Activated CD8-positive, alpha-beta T cell treated with anti-CD3 and anti-CD28 coated beads for 36 hours (primary cell): ENCODE measurements at regions not wholly inside any gene's neighbourhood (a gene's known extent, or its start where the extent isn't known, plus 50 kb on each side); places are given as distances from the start of the nearest gene placed in this dataset.

Experiments used
- ATAC-seq: fragments of 200-7000 bp; cut with Tn5 transposase; one replicate; pipeline ENCODE4 v1.10.0; 2021; ENCODE audit warnings: mild to moderate bottlenecking, moderate library complexity
- CTCF ChIA-PET: fragments of 350-600 bp; sonication (Branson Sonifier 250); formaldehyde crosslinking; loops from one replicate; lab custom pipeline; 2021; ENCODE audit warnings: antibody characterized with exemption; lab: Charles Lee
- POLR2A ChIA-PET: fragments of 350-600 bp; sonication (Branson Sonifier 250); formaldehyde crosslinking; loops from one replicate; lab custom pipeline; 2021; ENCODE audit warnings: antibody characterized with exemption; lab: Charles Lee
- DNase-seq: peaks from one replicate; pipeline ENCODE4 v3.0.0-alpha.2; 2020
- H3K27ac Mint-ChIP-seq: one replicate; pipeline ENCODE4 v1.8.0; 2021; ENCODE audit warnings: mild to moderate bottlenecking, mixed read lengths
- H3K27me3 Mint-ChIP-seq: one replicate; pipeline ENCODE4 v1.8.0; 2021; ENCODE audit warnings: mixed read lengths
- H3K36me3 Mint-ChIP-seq: one replicate; pipeline ENCODE4 v1.8.0; 2021; ENCODE audit warnings: low read depth, mixed read lengths
- H3K4me1 Mint-ChIP-seq: one replicate; pipeline ENCODE4 v1.8.0; 2021; ENCODE audit warnings: low read depth, mixed read lengths
- H3K4me3 Mint-ChIP-seq: one replicate; pipeline ENCODE4 v1.8.0; 2021; ENCODE audit warnings: mild to moderate bottlenecking, moderate library complexity, mixed read lengths
- H3K9me3 Mint-ChIP-seq: one replicate; pipeline ENCODE4 v1.8.0; 2021; ENCODE audit warnings: mixed read lengths
- CTCF ChIP-seq: fragments of 200-600 bp; IDR thresholded peaks from one replicate; pipeline ENCODE4 v1.8.0; 2022; ENCODE audit warnings: antibody characterized with exemption, mild to moderate bottlenecking
- intact Hi-C: fragments of 100-400 bp; cut with micrococcal nuclease; formaldehyde crosslinking; loops from one replicate; pipeline ENCODE4 v1.10.0; 2022

GRCh38 chr10:7092603-7093002 lies 318.2 kb downstream of the SFMBT2 start:
- Mint-ChIP-seq H3K4me3 (no peak overlapping the region), H3K27ac (no peak overlapping the region), H3K27me3 (no peaks in the 10 kb centered on the region), H3K36me3 (no peaks in the 10 kb centered on the region), H3K9me3 (no peaks in the 10 kb centered on the region), H3K4me1 (no peaks in the 10 kb centered on the region)
- ATAC-seq (no peak), DNase-seq (no peak)
- intact Hi-C loops: no loop called here
- ChIA-PET POLR2A (no interaction called here), CTCF (interaction anchor here (1.8 kb wide), 1 partner anchor 29 kb away, joined by 7 read pairs; no protein-coding TSS in a partner anchor)
- no peak for TF ChIP-seq CTCF

- no peak for TF ChIP-seq CTCF
- Mint-ChIP-seq H3K4me3 (no peak overlapping the region), H3K4me1 (no peaks in the 10 kb centered on the region), H3K27me3 (no peaks in the 10 kb centered on the region), H3K9me3 (no peaks in the 10 kb centered on the region), H3K27ac (no peak overlapping the region), H3K36me3 (no peaks in the 10 kb centered on the region)
- ChIA-PET CTCF (interaction anchor here (0.8 to 1.7 kb wide), 3 partner anchors 31 to 299 kb away, joined by 3 to 6 read pairs (median 3); no protein-coding TSS in a partner anchor), POLR2A (no interaction called here)
- no peak for ATAC-seq
- intact Hi-C loops: no loop called here
- DNase-seq: no peak
These were observed 320.3 kb downstream of the SFMBT2 start for GRCh38 chr10:7090529-7090928.

- Mint-ChIP-seq H3K4me1 (no peaks in the 10 kb centered on the region), H3K27me3 (peaks cover 4% of the 10 kb centered on the region), H3K4me3 (no peak overlapping the region), H3K9me3 (no peaks in the 10 kb centered on the region), H3K27ac (no peak overlapping the region), H3K36me3 (no peaks in the 10 kb centered on the region)
- ChIA-PET POLR2A (no interaction called here), CTCF (interaction anchor here (0.6 to 2.8 kb wide), 3 partner anchors 36 to 166 kb away, joined by 3 to 9 read pairs (median 3); no protein-coding TSS in a partner anchor)
- no peak for DNase-seq
- intact Hi-C loops: no loop called here
- no peak for TF ChIP-seq CTCF
- no peak for ATAC-seq
These were observed 324.8 kb downstream of the SFMBT2 start for GRCh38 chr10:7085913-7086589.

GRCh38 chr10:7085147-7085912 lies 325.5 kb downstream of the SFMBT2 start:
- H3K27ac Mint-ChIP-seq: no peak overlapping the region
- ATAC-seq (no peak), DNase-seq (no peak)
- ChIA-PET CTCF (interaction anchor here (0.6 to 2.8 kb wide), 5 partner anchors 19 to 165 kb away, joined by 3 to 9 read pairs (median 3); no protein-coding TSS in a partner anchor), POLR2A (no interaction called here)
- TF ChIP-seq CTCF: no peak
- H3K4me3 Mint-ChIP-seq: no peak overlapping the region
- H3K36me3 Mint-ChIP-seq: no peaks in the 10 kb centered on the region
- H3K4me1 Mint-ChIP-seq: no peaks in the 10 kb centered on the region
- intact Hi-C loops: no loop called here
- H3K27me3 Mint-ChIP-seq: peaks cover 4% of the 10 kb centered on the region
- H3K9me3 Mint-ChIP-seq: no peaks in the 10 kb centered on the region
